GM21825 (cell line): ENCODE measurements at regions not wholly inside any gene's neighbourhood (a gene's known extent, or its start where the extent isn't known, plus 50 kb on each side); places are given as distances from the start of the nearest gene placed in this dataset.

Experiments
- ATAC-seq: cut with Tn5 transposase; IDR thresholded peaks from one replicate; pipeline ENCODE4 v1.9.1; 2021; ENCODE audit warnings: mild to moderate bottlenecking, moderate library complexity; ENCODE audit not compliant: unreplicated experiment

DNA sequence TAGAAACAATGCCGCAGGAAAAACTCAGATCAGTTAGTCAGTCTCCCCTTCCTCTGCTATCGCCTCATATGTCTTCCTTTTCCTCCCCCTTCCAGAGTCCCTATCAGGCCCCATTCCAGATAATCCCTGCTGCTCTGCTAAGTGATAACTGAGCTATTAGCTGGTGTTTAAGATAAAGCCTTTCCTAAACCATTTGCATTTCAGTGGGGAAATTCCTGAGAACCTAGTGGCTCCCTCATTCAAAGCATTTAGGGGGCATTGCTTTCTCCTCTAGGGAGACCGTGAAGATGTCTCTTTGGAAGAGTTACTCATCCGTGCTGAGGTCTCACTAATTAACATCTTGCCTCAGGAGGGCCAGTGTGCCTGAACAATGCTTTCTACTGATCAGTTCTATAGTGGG, 401.6 kb downstream of the NPIPA7 start:
- no peak for ATAC-seq

DNA sequence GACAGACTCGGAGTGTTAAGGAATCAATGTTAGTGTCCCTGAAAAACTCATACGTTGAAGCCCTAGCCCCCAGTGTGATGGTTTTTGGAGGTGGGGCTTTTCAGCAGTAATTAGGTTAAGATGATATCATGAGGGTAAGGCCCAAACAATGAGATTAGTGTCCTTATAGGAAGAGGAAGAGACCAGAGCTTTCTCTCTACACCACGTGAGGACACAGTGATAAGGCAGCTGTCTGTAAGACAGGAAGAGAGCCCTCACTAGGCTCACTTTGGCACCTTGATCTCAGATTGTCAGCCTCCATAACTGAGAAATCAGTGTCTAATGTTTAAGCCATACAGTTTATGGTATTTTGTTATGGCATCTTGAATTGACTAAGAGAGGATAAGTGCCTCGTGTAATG, 403.2 kb downstream of the NPIPA7 start:
- ATAC-seq: no peak

DNA sequence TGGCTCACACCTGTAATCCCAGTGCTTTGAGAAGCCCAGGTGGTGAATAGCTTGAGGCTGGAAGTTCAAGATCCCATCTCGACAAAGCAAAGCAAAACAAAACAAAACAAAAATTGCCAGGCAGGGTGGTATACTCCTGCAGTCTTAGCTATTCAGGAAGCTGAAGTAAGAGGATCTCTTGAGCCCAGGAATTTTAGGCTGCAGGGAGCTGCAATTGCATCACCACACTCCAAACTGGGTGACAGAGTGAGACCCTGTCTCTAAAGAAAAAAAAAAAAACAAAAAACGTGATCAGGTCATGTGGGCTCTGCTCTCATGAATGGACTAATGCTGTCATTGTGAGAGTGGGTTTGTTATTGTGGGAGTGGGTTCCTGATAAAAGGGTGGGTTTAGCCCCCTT, 409.1 kb downstream of the NPIPA7 start:
- no peak for ATAC-seq

DNA sequence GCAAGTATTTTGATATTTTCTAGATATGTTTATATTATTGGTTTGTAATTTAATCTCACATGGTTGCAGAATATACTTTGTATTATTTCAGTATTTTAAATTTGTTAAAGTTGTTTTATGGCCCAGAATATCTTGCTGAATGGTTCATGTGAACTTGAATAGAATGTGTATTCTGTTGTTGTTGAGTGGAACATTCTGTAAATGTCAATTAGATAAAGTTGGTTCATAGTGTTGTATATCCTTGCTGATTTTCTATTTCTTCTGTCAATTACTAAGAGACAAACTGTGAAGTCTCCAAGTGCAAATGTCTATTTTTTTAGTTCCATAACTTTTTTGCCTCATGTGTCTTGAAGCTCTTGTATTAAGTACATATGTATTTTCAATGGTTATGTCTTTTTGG, 411.7 kb downstream of the NPIPA7 start:
- no peak for ATAC-seq

DNA sequence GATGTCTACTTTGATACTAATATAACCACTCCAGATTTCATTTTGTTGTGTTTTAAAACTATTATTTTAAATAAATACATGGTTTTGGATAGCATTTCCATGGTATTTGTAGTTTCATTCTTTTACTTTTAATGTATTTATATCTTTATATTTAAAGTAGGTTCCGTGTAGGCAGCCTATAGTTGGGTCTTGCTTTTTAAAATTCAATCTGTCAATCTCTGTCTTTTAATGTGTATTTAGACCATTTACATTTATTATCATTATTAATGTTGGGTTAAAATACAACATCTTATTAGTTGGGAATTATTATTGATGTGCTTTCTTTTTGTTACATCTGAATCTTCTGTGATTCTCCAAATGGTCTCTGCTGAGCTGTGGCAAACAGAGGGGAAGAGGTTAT, 412.1 kb downstream of the NPIPA7 start:
- no peak for ATAC-seq

DNA sequence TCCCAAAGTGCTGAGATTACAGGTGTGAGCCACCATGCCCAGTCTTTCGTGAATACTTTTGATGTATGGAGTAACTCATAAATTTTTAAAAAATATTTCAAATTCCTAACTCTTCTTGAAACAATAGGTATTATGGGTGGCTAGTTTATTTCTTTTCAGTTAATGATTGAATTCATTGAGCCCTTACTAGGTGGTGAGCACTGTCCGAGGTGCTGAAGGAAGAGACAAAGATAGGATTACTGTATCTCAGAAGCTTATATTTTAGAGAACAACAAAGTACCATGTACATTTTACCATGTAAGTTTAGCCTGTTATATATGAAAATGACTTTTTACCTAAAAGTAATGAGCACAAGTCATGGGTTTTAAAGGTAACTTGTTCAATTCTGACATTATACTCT, 418.3 kb downstream of the NPIPA7 start:
- no peak for ATAC-seq

DNA sequence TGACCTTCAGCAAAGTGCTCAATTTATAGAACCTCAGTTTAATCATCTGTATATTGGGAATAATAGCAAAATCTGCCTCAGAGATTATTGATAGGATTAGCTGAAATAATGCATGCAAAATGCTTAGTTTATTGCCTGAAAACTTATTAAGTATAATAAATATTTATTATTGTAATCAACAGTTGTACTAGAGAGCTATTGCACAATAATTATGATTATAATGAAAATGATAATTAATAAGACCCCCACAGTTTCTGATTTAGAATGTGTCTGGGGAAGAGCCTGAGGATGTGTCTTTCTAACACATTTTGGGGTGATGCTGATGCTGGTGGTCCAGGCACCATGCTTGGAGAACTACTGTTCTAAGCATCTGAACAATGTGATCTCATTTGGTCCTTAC, 419.6 kb downstream of the NPIPA7 start:
- no peak for ATAC-seq

DNA sequence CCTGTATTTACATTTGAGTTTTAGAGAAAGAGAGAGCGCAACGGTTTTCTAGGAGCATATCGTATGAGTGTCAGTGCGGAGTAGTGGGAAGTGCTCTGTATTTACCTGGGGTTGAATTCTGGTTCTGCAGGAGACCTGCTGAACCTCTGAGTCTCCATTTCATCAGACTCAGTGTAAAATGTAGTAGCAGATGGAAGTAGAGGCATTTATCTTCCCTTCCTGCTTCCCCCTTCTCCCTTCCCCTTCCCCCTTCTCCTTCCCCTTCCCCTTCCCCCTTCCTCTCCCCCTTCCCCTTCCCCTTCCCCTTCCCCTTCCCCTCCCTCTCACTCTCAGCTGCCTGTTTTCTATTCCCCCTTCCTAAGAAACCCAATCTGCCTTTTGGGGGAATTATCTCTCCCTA, 426.9 kb downstream of the NPIPA7 start:
- ATAC-seq: no peak

DNA sequence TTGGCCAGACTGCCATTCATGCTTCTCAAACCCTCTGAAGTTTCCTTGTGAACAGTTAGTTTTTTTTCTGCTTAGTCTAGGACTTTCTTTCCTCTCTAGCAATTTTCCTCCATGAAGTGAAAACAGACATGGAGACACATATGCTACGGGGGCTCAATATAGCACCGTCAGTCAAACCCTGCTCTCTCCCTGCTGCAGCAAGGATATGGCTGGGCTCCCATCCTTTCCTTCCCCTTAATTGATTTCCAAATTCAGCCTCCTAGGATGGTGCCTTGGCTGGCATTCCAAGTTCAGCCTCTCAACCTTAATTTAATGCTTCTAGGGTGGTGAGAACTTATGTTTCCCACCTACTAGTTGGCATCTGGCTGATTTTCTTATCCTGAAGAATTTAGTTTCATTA, 436.7 kb downstream of the NPIPA7 start:
- ATAC-seq: no peak

DNA sequence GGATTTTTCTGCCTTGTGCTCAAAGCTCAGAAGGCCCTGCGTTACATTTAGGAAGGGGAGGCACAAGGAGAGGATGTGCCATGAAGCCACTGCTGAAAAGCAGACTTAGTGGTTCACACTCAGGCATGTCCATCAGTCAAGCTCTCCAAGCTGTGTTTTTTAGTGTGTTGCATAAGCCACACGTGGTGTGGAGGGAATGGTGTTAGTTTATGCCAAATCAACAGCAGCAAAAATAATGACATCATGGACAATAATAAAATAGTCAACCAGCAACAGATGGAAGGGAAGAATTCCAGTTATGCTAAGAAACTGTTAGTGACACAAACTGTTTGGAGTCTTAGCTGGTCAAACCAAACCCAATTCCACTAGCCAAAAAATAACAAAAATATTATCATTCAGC, 438.3 kb downstream of the NPIPA7 start:
- ATAC-seq: no peak

DNA sequence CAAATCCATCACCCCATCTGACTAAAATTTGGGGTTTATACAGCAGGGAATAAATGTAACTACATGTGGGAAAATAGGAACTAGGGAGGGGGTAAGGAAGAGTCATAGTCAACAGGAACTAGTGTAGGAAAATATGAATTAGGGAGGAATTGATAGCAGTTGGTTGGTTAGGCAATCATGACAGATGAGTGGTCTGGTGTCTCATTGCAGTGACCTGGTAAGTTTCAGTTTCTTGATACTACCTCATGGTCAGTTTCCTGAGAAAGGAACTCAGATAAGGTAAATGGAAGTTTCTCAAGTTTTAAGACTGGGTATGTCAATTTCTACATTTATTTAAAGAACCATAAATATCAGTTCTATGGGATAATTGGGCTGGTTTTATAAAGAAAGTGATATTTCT, 442.3 kb downstream of the NPIPA7 start:
- no peak for ATAC-seq

DNA sequence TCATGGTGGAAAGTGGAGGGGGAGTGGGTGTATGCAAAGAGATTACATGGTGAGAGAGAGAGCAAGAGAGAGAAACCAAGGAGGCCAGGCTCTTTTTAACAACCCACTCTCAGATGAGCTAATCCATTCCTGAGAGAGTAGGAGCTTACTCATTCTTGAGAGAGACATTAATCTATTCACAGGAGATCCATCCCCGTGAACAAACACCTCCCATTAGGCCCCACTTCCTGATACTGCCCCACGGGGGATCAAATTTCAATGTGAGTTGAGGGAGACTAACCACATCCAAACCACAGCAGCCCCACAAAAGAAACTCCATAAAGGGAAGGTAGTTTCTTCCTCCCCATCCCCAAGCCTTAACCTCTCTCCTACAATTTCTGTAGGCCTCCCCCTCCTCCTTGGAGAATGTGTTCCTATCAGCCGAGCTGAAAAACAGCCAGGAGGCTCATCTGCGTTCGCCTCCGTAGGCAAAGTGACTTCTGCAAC, 450.0 kb downstream of the NPIPA7 start:
- ATAC-seq: no peak

DNA sequence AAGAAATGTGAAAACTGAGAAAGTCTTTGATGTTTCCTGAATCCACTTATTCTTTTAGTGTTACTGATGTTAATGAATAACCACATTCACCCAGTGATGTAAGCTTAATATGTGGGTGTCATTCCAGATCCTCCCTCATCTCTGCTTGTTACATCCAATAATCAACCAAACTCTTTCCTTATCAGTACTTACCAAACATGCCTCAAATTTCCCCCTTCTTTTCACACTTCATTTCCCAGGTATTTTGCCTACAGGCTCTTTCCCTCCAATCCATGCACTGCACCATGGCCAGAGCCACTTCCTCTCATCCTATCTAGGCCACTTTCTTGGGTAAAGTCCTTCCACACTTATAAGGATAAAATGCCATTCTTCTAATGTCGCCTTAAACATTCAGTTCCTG, 451.5 kb downstream of the NPIPA7 start:
- ATAC-seq: no peak

DNA sequence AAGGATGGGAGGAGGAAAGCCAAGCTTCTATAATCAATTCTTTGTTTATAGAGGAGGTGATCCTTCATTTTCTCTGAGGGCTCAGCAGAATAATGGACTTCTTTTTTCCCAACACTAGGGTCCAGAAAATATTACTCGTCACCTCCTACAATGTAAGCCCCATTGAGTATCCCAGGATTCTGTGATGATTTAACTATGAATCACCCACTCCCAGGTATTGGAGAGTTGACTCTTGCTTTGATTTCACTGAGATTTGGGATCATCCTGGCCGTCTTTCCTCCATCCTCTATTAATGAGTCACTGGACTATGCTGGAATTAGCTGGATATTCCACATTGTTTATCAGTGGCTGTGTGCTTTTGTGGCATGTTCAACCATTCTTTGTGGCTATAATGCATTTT, 452.0 kb downstream of the NPIPA7 start:
- ATAC-seq: no peak

DNA sequence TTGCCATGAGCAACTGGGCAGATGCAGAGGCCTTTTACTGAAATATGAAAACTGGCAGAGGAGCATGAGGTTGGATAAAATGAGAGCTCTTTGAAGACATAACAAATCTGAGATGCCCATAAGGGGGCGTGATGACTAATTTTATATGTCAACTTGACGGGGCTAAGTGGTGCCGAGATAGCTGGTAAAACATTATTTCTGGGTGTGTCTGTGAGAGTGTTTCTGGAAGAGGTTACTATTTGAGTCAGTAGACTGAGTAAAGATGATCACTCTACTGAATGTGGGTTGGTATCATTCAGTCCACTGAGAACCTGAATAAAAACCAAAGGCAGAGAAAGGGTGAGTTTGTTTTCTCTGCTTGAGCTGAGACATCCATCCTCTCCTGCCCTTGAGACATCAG, 454.2 kb downstream of the NPIPA7 start:
- no peak for ATAC-seq

DNA sequence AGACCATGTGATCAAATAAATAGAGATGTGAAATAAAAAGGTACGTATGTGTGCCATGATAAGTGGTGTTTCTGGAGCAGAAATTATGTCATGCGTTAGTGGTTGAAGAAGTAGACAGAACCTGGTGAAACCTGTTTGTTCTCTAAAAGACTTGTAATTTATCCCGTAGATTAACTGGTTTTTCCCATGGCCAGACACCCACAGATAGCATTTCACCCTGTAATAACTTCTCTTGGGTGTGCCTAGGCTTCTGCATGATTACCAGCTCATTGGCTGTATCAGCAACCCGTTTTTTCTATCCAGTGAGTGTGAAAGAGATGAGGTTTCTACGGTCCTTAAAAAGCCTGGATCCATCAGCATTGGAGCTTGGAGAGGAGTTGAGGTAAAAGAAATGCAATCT, 471.3 kb downstream of the NPIPA7 start:
- no peak for ATAC-seq

DNA sequence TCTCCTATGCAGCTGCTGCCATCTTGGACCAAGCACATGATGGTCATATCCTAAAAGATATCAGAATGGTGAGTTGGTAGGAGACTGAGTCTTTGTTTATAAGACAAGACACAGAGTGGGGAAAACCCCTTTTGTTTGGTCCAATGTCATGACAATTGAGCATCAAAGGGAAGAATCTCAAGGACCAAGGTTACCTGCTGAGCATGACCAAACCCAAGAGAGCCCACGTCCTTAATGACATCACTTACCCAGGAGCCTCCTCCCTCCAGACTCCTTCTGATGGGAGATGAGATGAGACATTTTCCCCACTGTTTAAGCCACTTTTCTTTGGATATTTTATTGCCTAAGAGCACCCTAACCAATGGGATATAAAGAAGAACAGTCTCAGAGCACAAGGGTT, 478.1 kb downstream of the NPIPA7 start:
- ATAC-seq: no peak

DNA sequence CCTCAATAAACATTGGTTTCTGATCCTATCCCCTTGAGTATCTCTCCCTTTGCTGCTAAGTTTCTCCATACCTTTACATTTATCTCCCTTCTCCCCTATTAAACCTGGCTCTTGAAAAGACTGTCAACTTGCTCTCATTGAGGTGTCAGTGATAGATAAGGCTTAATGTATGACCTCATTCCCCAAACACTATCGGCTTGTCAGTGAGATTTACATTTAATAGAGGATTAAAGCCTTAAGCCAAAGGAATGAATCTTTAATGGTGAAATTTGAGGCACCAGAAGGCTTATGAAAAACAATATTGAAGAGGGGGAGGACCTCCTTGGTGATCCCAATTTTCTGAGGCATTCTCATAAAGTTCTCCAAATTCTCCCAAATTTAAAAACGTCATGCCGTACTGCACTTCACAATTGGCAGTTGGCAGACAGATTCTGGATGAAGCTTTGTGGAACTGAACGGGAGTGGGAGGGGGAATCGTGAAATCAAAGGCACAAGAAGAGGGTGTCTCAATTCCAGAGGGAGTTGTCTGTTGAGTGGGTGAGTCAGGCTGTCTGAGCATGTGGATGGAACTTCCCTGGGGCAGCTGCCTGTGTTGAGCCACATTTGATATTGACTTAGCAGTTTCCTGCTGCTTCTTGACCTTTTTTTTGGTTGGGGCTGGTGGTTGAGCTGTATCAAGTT, 478.8 kb downstream of the NPIPA7 start:
- ATAC-seq: no peak

DNA sequence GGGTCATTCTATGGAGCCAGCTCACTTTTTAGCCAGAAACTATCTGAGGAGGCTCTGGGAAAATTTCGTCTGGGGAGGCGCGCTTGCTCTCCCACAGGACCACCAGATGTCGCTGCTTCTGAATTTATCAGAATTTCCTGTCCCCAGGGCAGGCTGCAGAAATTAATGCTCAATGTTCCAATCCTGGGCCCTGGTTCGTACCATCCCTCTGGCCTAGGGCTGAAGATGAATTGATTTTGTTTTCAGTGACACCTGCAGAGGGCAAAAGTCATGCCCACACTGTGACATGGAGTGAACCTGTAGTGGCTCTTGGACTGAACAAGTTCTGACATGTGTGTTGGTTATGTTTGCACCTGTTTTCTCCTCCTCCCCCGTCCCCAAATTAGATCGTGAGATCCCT, 482.6 kb downstream of the NPIPA7 start:
- no peak for ATAC-seq

DNA sequence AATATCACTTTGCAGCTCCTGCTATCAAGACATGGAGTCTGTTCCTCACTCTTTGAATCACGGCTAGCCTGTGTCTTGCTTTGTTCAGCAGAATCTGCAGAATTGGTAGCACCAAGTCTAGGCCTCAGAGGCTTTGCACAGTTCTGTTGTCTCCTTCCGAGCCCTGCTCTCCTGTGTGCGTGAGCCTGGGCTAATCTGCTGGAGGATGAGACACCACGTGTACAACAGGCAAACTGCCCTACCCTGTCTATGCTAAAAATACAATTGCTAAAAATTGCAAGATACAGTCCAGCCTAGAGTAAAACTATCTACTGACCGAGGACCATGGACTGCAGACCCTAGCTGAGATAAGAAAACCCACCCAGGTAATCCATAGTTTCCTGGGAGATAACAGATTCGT, 484.7 kb downstream of the NPIPA7 start:
- no peak for ATAC-seq

DNA sequence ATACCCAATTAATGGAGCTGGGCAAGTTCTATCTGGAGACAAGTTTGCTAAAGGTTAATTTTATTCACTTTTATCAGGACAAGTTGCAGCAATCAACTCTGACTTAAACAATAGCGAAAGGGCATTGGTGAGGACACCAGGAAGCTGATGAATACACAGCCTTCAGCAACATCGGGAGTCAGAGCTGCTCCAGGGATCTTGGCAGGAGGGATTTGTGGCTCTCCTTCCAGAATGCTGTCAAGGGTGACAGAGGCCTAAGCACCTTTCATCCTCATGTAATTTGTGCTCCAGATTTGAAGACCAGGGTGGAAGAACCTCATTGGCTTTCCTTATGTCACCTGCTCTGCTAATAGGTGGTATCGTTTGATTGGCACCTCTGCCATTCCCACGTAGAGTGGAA, 485.6 kb downstream of the NPIPA7 start:
- ATAC-seq: no peak

DNA sequence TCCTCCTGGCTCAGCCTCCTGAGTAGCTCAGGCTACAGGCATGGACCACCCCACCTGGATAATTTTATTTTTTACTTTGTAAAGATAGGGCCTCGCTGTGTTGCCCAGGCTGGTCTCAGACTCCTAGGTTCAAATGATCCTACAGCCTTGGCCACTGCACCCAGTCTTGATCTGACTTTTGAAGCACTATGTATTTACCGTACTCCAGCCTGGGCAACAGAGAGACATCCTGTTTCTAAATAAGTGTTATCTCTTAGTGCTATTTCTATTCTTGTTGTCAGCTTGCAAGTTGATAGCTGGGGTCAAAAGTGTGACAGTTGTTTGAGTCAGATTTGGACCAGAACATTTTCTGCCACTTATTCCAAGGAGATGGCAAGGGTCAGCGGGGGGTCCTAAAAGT, 486.4 kb downstream of the NPIPA7 start:
- ATAC-seq: no peak

DNA sequence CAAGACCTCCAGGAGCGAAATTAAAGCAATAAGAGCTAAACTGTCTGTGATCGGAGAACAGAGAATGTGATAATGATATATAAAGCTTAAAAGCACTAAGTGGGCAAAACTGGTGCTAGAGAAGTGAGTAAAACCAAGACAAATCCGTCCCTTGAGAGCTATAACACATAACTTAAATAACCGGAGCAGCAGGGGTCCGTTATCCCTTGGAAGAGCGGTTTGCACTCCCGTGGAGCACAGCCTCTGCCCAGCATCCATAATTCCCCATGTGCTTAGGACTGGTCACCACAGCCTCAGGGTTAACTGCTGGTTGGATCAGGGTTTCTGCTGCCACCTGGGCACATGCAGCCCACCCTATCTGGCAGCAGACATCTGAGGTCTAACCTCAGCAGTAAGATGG, 489.0 kb downstream of the NPIPA7 start:
- no peak for ATAC-seq
